ENCODE measurements at regions not wholly inside any gene's neighbourhood (a gene's known extent, or its start where the extent isn't known, plus 50 kb on each side); places are given as distances from the start of the nearest gene placed in this dataset.

- no peaks in the 10 kb centered on the region for H3K9me3 ChIP-seq
- H3K36me3 ChIP-seq, result no peaks in the 10 kb centered on the region
- H3K27me3 ChIP-seq, result no peaks in the 10 kb centered on the region
- H3K27ac ChIP-seq, result no peak overlapping the region
- no peaks in the 10 kb centered on the region for H3K4me1 ChIP-seq
- H3K4me3 ChIP-seq, result no peak overlapping the region
- ATAC-seq (no peak), DNase-seq (no peak)
- no peak for TF ChIP-seq CTCF (IDR thresholded peaks at IDR 0.05)
- intact Hi-C loops (cut with DNase I), result no loop called here
Observed at GRCh38 chr2:209314653-209315052, 109.2 kb upstream of the MAP2 start.

GRCh38 chr2:209316141-209316540 lies 107.7 kb upstream of the MAP2 start:
- no peaks in the 10 kb centered on the region for H3K4me1 ChIP-seq
- H3K9me3 ChIP-seq, result no peaks in the 10 kb centered on the region
- no peaks in the 10 kb centered on the region for H3K36me3 ChIP-seq
- no peak overlapping the region for H3K27ac ChIP-seq
- TF ChIP-seq CTCF (IDR thresholded peaks at IDR 0.05), result no peak
- DNase-seq, result no peak
- intact Hi-C loops (cut with DNase I), result no loop called here
- H3K27me3 ChIP-seq, result no peaks in the 10 kb centered on the region
- H3K4me3 ChIP-seq, result no peak overlapping the region
- ATAC-seq, result no peak

GRCh38 chr2:209321076-209321475 lies 102.8 kb upstream of the MAP2 start:
- TF ChIP-seq CTCF (IDR thresholded peaks at IDR 0.05), result no peak
- ATAC-seq (no peak), DNase-seq (no peak)
- Histone ChIP-seq H3K4me1 (no peaks in the 10 kb centered on the region), H3K9me3 (no peaks in the 10 kb centered on the region), H3K36me3 (no peaks in the 10 kb centered on the region), H3K4me3 (no peak overlapping the region), H3K27ac (no peak overlapping the region), H3K27me3 (no peaks in the 10 kb centered on the region)
- intact Hi-C loops (cut with DNase I), result no loop called here

- Histone ChIP-seq H3K4me1 (no peaks in the 10 kb centered on the region), H3K4me3 (no peak overlapping the region), H3K27me3 (no peaks in the 10 kb centered on the region), H3K27ac (no peak overlapping the region), H3K36me3 (no peaks in the 10 kb centered on the region), H3K9me3 (no peaks in the 10 kb centered on the region)
- DNase-seq, result no peak
- intact Hi-C loops (cut with DNase I), result no loop called here
- no peak for ATAC-seq
- no peak for TF ChIP-seq CTCF (IDR thresholded peaks at IDR 0.05)
Observed at GRCh38 chr2:209321581-209321980, 102.3 kb upstream of the MAP2 start.

GRCh38 chr2:209322041-209322440 lies 101.8 kb upstream of the MAP2 start:
- ATAC-seq (no peak), DNase-seq (no peak)
- no peak for TF ChIP-seq CTCF (IDR thresholded peaks at IDR 0.05)
- Histone ChIP-seq H3K4me1 (no peaks in the 10 kb centered on the region), H3K4me3 (no peak overlapping the region), H3K27ac (no peak overlapping the region), H3K9me3 (no peaks in the 10 kb centered on the region), H3K36me3 (no peaks in the 10 kb centered on the region), H3K27me3 (no peaks in the 10 kb centered on the region)
- intact Hi-C loops (cut with DNase I), result no loop called here

- ATAC-seq (no peak), DNase-seq (no peak)
- no peak overlapping the region for H3K27ac ChIP-seq
- H3K9me3 ChIP-seq, result no peaks in the 10 kb centered on the region
- H3K4me3 ChIP-seq, result no peak overlapping the region
- no peaks in the 10 kb centered on the region for H3K4me1 ChIP-seq
- TF ChIP-seq CTCF (IDR thresholded peaks at IDR 0.05), result no peak
- no peaks in the 10 kb centered on the region for H3K27me3 ChIP-seq
- intact Hi-C loops (cut with DNase I), result no loop called here
- no peaks in the 10 kb centered on the region for H3K36me3 ChIP-seq
Observed at GRCh38 chr2:209322905-209323512, 100.8 kb upstream of the MAP2 start.
